HT-29 (cell line): ENCODE measurements at regions not wholly inside any gene's neighbourhood (a gene's known extent, or its start where the extent isn't known, plus 50 kb on each side); places are given as distances from the start of the nearest gene placed in this dataset.
A peak's percentile ranks its signal among the peaks of the same experiment; 100 is the strongest.
"Not testable (repeated sequence)": the region's sequence is repeated elsewhere in the genome, so short reads cannot be mapped to it uniquely, and the experiment has no call there.

Source experiments
- DNase-seq: peaks from one replicate; pipeline ENCODE4 v3.0.0-alpha.2; 2015; ENCODE audit warnings: low spot score

- DNase-seq: no peak
These were observed 310.3 kb upstream of the DLGAP1 start for GRCh38 chr18:4765401-4765800.

GRCh38 chr18:4762330-4762729, 307.2 kb upstream of the DLGAP1 start:
- no peak for DNase-seq

- no peak for DNase-seq
These were observed 303.9 kb upstream of the DLGAP1 start for GRCh38 chr18:4758980-4759379.

- DNase-seq: no peak
These were observed 300.7 kb upstream of the DLGAP1 start for GRCh38 chr18:4755848-4756247.

- DNase-seq: not testable (repeated sequence)
These were observed 298.0 kb upstream of the DLGAP1 start for GRCh38 chr18:4753151-4753550.

- no peak for DNase-seq
These were observed 296.4 kb upstream of the DLGAP1 start for GRCh38 chr18:4751523-4751922.

- no peak for DNase-seq
These were observed 295.6 kb upstream of the DLGAP1 start for GRCh38 chr18:4750393-4751346.

- no peak for DNase-seq
These were observed 293.9 kb upstream of the DLGAP1 start for GRCh38 chr18:4748975-4749374.

- DNase-seq: no peak
These were observed 279.8 kb upstream of the DLGAP1 start for GRCh38 chr18:4734903-4735302.

- DNase-seq: no peak
These were observed 278.9 kb upstream of the DLGAP1 start for GRCh38 chr18:4734021-4734420.

- no peak for DNase-seq
These were observed 266.4 kb upstream of the DLGAP1 start for GRCh38 chr18:4721545-4721944.

- no peak for DNase-seq
These were observed 265.4 kb upstream of the DLGAP1 start for GRCh38 chr18:4720518-4720917.

GRCh38 chr18:4705894-4706293, 250.8 kb upstream of the DLGAP1 start:
- DNase-seq: no peak

- no peak for DNase-seq
These were observed 249.7 kb upstream of the DLGAP1 start for GRCh38 chr18:4704781-4705180.

GRCh38 chr18:4691836-4692235, 236.7 kb upstream of the DLGAP1 start:
- DNase-seq: no peak

- not testable (repeated sequence) for DNase-seq
These were observed 223.6 kb upstream of the DLGAP1 start for GRCh38 chr18:4678685-4679084.

- DNase-seq: no peak
These were observed 221.9 kb upstream of the DLGAP1 start for GRCh38 chr18:4677006-4677405.

- no peak for DNase-seq
These were observed 217.1 kb upstream of the DLGAP1 start for GRCh38 chr18:4672162-4672561.

- DNase-seq: peak; percentile 7
These were observed 203.7 kb upstream of the DLGAP1 start for GRCh38 chr18:4658804-4659203.

- no peak for DNase-seq
These were observed 198.3 kb upstream of the DLGAP1 start for GRCh38 chr18:4653418-4653817.

- no peak for DNase-seq
These were observed 186.8 kb upstream of the DLGAP1 start for GRCh38 chr18:4641771-4642368.

GRCh38 chr18:4640349-4641012, 185.4 kb upstream of the DLGAP1 start:
- DNase-seq: no peak
